Endothelial cell of umbilical vein (primary cell): ENCODE measurements at regions not wholly inside any gene's neighbourhood (a gene's known extent, or its start where the extent isn't known, plus 50 kb on each side); places are given as distances from the start of the nearest gene placed in this dataset.

Experiments used
- BruUV-seq: library from RNA; stranded (reverse); fragments of 400-500 nt; replicated peaks from 2 replicates; lab custom pipeline; 2021; lab: Mats Ljungman, UMichigan
- CTCF ChIA-PET: fragments of 300-600, 350-600 bp; sonication (Branson Sonifier 250); formaldehyde crosslinking; loops from one replicate; lab custom pipeline; 2021; ENCODE audit warnings: antibody characterized with exemption, inconsistent platforms; lab: Charles Lee
- POLR2A ChIA-PET: fragments of 300-600, 350-600 bp; sonication (Branson Sonifier 250); formaldehyde crosslinking; loops from one replicate; lab custom pipeline; 2021; ENCODE audit warnings: antibody characterized with exemption, inconsistent platforms; lab: Charles Lee
- DNase-seq: peaks from one replicate; pipeline ENCODE4 v3.0.0-alpha.2; 2011; ENCODE audit warnings: low read depth, low spot score
- FAIRE-seq: peaks from 2 replicates; lab custom pipeline; 2011; peaks lifted over from hg19 to GRCh38; lab: Jason Lieb, UNC
- H2AFZ ChIP-seq: 2 replicates; pipeline ENCODE4 v1.6.0; 2012; ENCODE audit warnings: low read depth, low read length, control low read depth, inconsistent platforms
- H3K27ac ChIP-seq: 2 replicates; pipeline ENCODE4 v1.5.1; 2011; ENCODE audit warnings: low read depth, mild to moderate bottlenecking, control low read depth, low read length, moderate library complexity; ENCODE audit not compliant: insufficient read depth
- H3K27me3 ChIP-seq, 2 experiments: 2 replicates each; pipeline versions ENCODE4 v1.6.0 to v1.6.1; 2011; ENCODE audit warnings: low read length in 2 of 2, mixed read lengths in 1 of 2; ENCODE audit not compliant: control insufficient read depth in 2 of 2, insufficient read depth in 2 of 2
- H3K36me3 ChIP-seq, 2 experiments: 2 replicates in 1 of 2; 3 replicates in 1 of 2; pipeline ENCODE4 v1.5.1; 2011; ENCODE audit warnings: low read length in 2 of 2, mild to moderate bottlenecking in 1 of 2, moderate library complexity in 1 of 2; ENCODE audit not compliant: control insufficient read depth in 2 of 2, insufficient read depth in 2 of 2; ENCODE audit errors: extremely low read depth in 1 of 2
- H3K4me1 ChIP-seq: 3 replicates; pipeline ENCODE4 v1.5.1; 2011; ENCODE audit warnings: mild to moderate bottlenecking, low read length; ENCODE audit not compliant: control insufficient read depth, insufficient read depth; ENCODE audit errors: extremely low read depth
- H3K4me2 ChIP-seq: 2 replicates; pipeline ENCODE4 v1.6.1; 2011; ENCODE audit warnings: low read length, control low read depth, mixed read lengths; ENCODE audit not compliant: insufficient read depth
- H3K4me3 ChIP-seq, 3 experiments: fragments of 200-600 bp in 1 of 3; sonication (generic), shearing (Covaris generic) in 1 of 3; replicated peaks in 1 of 3; 2 replicates each; pipeline ENCODE4 v1.5.1; 2011 to 2016; ENCODE audit warnings: control low read depth in 3 of 3, low read length in 3 of 3, mild to moderate bottlenecking in 2 of 3, inconsistent platforms in 1 of 3, low read depth in 1 of 3, moderate library complexity in 1 of 3; ENCODE audit not compliant: insufficient read depth in 1 of 3
- H3K79me2 ChIP-seq: 2 replicates; pipeline ENCODE4 v1.6.0; 2012; ENCODE audit warnings: low read length, inconsistent platforms; ENCODE audit not compliant: control insufficient read depth, insufficient read depth
- H3K9ac ChIP-seq: replicated peaks from 2 replicates; pipeline ENCODE3; 2011; ENCODE audit warnings: low read length, control low read depth; ENCODE audit not compliant: insufficient read depth; ENCODE audit errors: extremely low read depth
- H3K9me1 ChIP-seq: replicated peaks from 3 replicates; pipeline ENCODE4 v1.6.0; 2011; ENCODE audit warnings: mild to moderate bottlenecking, low read length; ENCODE audit not compliant: control insufficient read depth, insufficient read depth; ENCODE audit errors: extremely low read depth
- H3K9me3 ChIP-seq: replicated peaks from 2 replicates; pipeline ENCODE4 v1.5.1; 2012; ENCODE audit warnings: low read length, inconsistent platforms; ENCODE audit not compliant: control insufficient read depth, insufficient read depth
- H4K20me1 ChIP-seq: replicated peaks from 2 replicates; pipeline ENCODE3; 2011; ENCODE audit warnings: mild to moderate bottlenecking, low read length; ENCODE audit not compliant: control insufficient read depth, insufficient read depth; ENCODE audit errors: extremely low read depth
- EZH2 ChIP-seq: IDR thresholded peaks from 2 replicates; pipeline ENCODE4 v1.6.1; 2012; ENCODE audit warnings: borderline replicate concordance, low read depth, mild to moderate bottlenecking, moderate library complexity, low read length, inconsistent platforms; ENCODE audit not compliant: severe bottlenecking
- FOS ChIP-seq: IDR thresholded peaks from 2 replicates; pipeline ENCODE4 v1.6.1; 2011; ENCODE audit warnings: mild to moderate bottlenecking, low read length, moderate library complexity, borderline replicate concordance; ENCODE audit not compliant: insufficient read depth
- GATA2 ChIP-seq: IDR thresholded peaks from 2 replicates; pipeline ENCODE4 v1.7.0; 2011; ENCODE audit warnings: low read depth, mild to moderate bottlenecking, moderate library complexity, mixed read lengths, low read length; ENCODE audit not compliant: insufficient read length, insufficient read depth
- JUN ChIP-seq: IDR thresholded peaks from 2 replicates; pipeline ENCODE4 v1.6.1; 2011; ENCODE audit warnings: borderline replicate concordance, low read depth; ENCODE audit not compliant: insufficient read length, insufficient read depth
- MYC ChIP-seq: IDR thresholded peaks from one replicate; pipeline ENCODE4 v1.6.1; 2011; ENCODE audit warnings: mild to moderate bottlenecking, low read depth, low read length
- POLR2A ChIP-seq: IDR thresholded peaks from 2 replicates; pipeline ENCODE4 v1.6.1; 2012; ENCODE audit warnings: low read depth, mild to moderate bottlenecking, control low read depth, low read length
- POLR2AphosphoS5 ChIP-seq: IDR thresholded peaks from 2 replicates; pipeline ENCODE4 v1.6.1; 2012; ENCODE audit warnings: low read depth, mild to moderate bottlenecking, control low read depth, low read length, moderate library complexity; ENCODE audit not compliant: insufficient read depth
- dilution Hi-C: fragments of 300-500 bp; cut with MboI; formaldehyde crosslinking; loops from one replicate; pipeline ENCODE4 v1.15.0; 2019; ENCODE audit warnings: low sequenced_read_pairs; ENCODE audit not compliant: extremely low pct_ligation_motif_present
- intact Hi-C: fragments of 100-400 bp; cut with micrococcal nuclease; formaldehyde crosslinking; loops from one replicate; pipeline ENCODE4 v1.10.0; 2022
- TF ChIP-seq, protein P1 (sequence below): IDR thresholded peaks from 2 replicates; pipeline ENCODE4 v1.6.1; 2011; ENCODE audit not compliant: insufficient read depth, insufficient read length
- TF ChIP-seq, protein P2 (sequence below), 2 donors: IDR thresholded peaks; 1 replicate in 1 of 2; 2 replicates in 1 of 2; pipeline ENCODE4 v1.5.1; 2011; ENCODE audit warnings: low read length in 2 of 2, mild to moderate bottlenecking in 2 of 2, moderate library complexity in 2 of 2, control low read depth in 1 of 2, inconsistent platforms in 1 of 2, low read depth in 1 of 2; ENCODE audit not compliant: insufficient read depth in 1 of 2; ENCODE audit errors: extremely low read depth in 1 of 2

DNA sequence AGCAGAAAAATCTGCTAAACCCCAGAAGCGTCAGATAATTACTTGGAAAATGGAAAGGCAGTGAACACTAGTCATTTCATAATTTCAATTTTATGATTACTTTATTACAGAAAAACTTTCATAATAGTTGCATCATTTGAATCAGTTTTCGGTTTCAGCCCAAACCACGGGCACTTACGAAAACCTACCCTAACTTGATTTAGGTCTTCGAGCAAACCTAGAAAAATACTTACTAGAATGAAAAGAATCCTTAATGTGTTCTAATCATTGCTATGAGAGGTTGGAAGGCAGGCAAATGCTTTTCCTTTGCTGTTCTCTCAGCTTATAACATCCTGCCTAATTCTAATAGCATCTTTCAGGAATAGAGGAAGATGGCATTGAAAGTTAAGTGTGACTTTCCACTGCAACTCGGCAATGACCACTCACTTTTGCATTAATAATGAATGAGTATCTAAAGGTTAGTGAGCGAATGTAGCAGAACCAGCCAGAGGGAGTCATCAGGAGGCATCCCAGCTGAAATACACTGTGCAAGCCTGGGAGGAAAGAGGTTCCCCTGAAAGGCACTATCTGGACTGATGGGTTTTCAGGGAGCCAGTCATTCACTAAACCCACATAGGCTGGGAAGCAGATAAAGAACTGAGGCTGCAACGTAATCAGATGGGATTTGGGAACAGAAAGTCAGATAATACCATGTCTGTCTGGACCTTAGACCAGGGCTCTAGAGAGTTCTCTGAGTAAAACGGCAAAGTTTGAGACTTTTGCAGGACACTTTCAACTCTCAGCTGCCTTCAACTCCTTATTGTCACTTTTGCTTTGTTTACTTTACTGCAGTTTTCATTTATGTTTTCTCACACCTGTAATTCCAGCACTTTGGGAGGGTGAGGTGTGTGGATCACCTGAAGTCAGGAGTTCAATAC lies 520.8 kb downstream of the RNF144A start:
- DNase-seq (no peak), FAIRE-seq (no peak)
- H3K9ac ChIP-seq, result no peak overlapping the region
- H3K27ac ChIP-seq, result no peak overlapping the region
- H3K9me3 ChIP-seq, result no peaks in the 10 kb centered on the region
- no peak overlapping the region for H3K4me2 ChIP-seq
- no peaks in the 10 kb centered on the region for H3K79me2 ChIP-seq
- dilution Hi-C loops, result no loop called here
- TF ChIP-seq MYC (no peak), POLR2AphosphoS5 (no peak), EZH2 (no peak), POLR2A (no peak), GATA2 (no peak), FOS (no peak), JUN (no peak)
- TF ChIP-seq, protein P1, sequence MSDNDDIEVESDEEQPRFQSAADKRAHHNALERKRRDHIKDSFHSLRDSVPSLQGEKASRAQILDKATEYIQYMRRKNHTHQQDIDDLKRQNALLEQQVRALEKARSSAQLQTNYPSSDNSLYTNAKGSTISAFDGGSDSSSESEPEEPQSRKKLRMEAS, result no peak
- TF ChIP-seq, protein P2, sequence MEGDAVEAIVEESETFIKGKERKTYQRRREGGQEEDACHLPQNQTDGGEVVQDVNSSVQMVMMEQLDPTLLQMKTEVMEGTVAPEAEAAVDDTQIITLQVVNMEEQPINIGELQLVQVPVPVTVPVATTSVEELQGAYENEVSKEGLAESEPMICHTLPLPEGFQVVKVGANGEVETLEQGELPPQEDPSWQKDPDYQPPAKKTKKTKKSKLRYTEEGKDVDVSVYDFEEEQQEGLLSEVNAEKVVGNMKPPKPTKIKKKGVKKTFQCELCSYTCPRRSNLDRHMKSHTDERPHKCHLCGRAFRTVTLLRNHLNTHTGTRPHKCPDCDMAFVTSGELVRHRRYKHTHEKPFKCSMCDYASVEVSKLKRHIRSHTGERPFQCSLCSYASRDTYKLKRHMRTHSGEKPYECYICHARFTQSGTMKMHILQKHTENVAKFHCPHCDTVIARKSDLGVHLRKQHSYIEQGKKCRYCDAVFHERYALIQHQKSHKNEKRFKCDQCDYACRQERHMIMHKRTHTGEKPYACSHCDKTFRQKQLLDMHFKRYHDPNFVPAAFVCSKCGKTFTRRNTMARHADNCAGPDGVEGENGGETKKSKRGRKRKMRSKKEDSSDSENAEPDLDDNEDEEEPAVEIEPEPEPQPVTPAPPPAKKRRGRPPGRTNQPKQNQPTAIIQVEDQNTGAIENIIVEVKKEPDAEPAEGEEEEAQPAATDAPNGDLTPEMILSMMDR (IDR thresholded peaks at IDR 0.05; ENCODE audit: extremely low read depth in 1 of 2, insufficient read depth in 1 of 2, low read depth in 1 of 2, low read length in 2 of 2), result no peak
- no peaks in the 10 kb centered on the region for H3K9me1 ChIP-seq
- no peaks in the 10 kb centered on the region for H3K36me3 ChIP-seq
- no peak overlapping the region for H3K4me3 ChIP-seq
- ChIA-PET POLR2A (no interaction called here), CTCF (no interaction called here)
- no TSS peak for BruUV-seq
- H4K20me1 ChIP-seq, result no peaks in the 10 kb centered on the region
- intact Hi-C loops, result no loop called here
- H3K27me3 ChIP-seq, result no peaks in the 10 kb centered on the region
- no peaks in the 10 kb centered on the region for H3K4me1 ChIP-seq
- H2AFZ ChIP-seq, result no peak overlapping the region
